Erythroblast (primary cell): ENCODE measurements at regions not wholly inside any gene's neighbourhood (a gene's known extent, or its start where the extent isn't known, plus 50 kb on each side); places are given as distances from the start of the nearest gene placed in this dataset.

Experiments
- GATA1 ChIP-seq: IDR thresholded peaks from 2 replicates; pipeline ENCODE4 v1.6.1; 2011; ENCODE audit warnings: low read depth, mild to moderate bottlenecking, control low read depth, low read length, moderate library complexity
- POLR2A ChIP-seq: IDR thresholded peaks from 2 replicates; pipeline ENCODE4 v1.6.1; 2011; ENCODE audit warnings: mild to moderate bottlenecking, low read length

DNA sequence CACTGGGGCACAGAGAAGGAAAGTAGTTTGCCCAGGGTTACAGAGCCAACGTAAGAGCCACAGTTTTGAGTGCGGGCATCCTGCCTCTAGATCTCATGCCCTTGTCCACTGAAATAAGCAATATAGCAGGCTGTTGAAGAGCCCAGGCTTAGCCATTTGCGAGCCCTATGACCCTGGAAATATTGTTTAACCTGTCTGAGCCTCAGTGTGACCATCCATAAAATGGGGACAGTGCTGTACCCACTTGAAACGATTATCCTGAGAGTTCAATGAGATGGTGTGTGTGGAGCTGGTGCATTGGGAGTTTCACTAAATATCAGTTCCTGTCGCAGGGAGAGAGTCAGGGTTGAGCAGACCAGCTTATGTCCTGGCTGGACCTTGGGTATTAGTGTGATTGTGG lies 173.1 kb upstream of the KCNG1 start:
- TF ChIP-seq GATA1, result no peak
- TF ChIP-seq POLR2A, result no peak
